Uterus (tissue), 2 donors: ENCODE measurements at regions not wholly inside any gene's neighbourhood (a gene's known extent, or its start where the extent isn't known, plus 50 kb on each side); places are given as distances from the start of the nearest gene placed in this dataset.

Experiments used
- POLR2A ChIP-seq, 2 donors: fragments of 450-650 bp; IDR thresholded peaks; one replicate each; pipeline ENCODE4 v1.6.1; 2016; ENCODE audit warnings: antibody characterized with exemption in 2 of 2, mild to moderate bottlenecking in 1 of 2, moderate library complexity in 1 of 2
- TF ChIP-seq, protein P1 (sequence below), 4 experiments: fragments of 200-600 bp in 2 of 4; fragments of 450-650 bp in 2 of 4; sonication (generic) in 2 of 4; IDR thresholded peaks; one replicate each; pipeline ENCODE4 v1.5.1; 2016 to 2019; ENCODE audit warnings: antibody characterized with exemption in 4 of 4, mild to moderate bottlenecking in 2 of 4, moderate library complexity in 1 of 4

DNA sequence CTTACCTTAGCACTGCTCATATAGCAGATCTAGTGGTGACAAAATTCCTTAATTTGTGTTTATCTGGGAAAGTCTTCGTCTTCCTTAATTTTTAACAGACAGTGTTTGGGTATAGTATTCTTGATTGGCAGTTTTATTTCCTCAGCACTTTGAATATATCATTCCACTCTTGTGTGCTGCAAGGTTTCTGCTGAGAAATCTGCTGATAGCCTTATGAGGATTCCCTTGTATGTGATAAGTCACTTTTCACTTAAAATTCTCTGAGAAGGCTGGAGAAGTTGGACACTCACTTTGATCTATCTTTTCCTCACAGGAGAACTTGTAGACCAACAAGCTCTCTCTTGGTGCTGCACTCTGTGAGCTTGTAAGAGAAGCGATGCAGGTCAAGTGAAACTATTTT lies 306.1 kb upstream of the RTL1 start:
- TF ChIP-seq, protein P1, sequence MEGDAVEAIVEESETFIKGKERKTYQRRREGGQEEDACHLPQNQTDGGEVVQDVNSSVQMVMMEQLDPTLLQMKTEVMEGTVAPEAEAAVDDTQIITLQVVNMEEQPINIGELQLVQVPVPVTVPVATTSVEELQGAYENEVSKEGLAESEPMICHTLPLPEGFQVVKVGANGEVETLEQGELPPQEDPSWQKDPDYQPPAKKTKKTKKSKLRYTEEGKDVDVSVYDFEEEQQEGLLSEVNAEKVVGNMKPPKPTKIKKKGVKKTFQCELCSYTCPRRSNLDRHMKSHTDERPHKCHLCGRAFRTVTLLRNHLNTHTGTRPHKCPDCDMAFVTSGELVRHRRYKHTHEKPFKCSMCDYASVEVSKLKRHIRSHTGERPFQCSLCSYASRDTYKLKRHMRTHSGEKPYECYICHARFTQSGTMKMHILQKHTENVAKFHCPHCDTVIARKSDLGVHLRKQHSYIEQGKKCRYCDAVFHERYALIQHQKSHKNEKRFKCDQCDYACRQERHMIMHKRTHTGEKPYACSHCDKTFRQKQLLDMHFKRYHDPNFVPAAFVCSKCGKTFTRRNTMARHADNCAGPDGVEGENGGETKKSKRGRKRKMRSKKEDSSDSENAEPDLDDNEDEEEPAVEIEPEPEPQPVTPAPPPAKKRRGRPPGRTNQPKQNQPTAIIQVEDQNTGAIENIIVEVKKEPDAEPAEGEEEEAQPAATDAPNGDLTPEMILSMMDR (IDR thresholded peaks at IDR 0.05): no peak
- TF ChIP-seq POLR2A (IDR thresholded peaks at IDR 0.05): no peak
